ENCODE measurements at regions not wholly inside any gene's neighbourhood (a gene's known extent, or its start where the extent isn't known, plus 50 kb on each side); places are given as distances from the start of the nearest gene placed in this dataset.
A peak's percentile ranks its signal among the peaks of the same experiment; 100 is the strongest.

- H3K4me1 Mint-ChIP-seq (ENCODE audit: low read depth), result peaks cover 21% of the 10 kb centered on the region; the same call in 1 of the 2 replicates
- H3K27ac Mint-ChIP-seq, result no peak overlapping the region
- no peak for TF ChIP-seq CTCF (IDR thresholded peaks at IDR 0.05)
- peaks cover 17% of the 10 kb centered on the region for H3K9me3 Mint-ChIP-seq
- H3K36me3 Mint-ChIP-seq (ENCODE audit: low read depth), result no peaks in the 10 kb centered on the region; the same call in 1 of the 2 replicates
- no peak for DNase-seq
- H3K4me3 Mint-ChIP-seq, result no peak overlapping the region
- peaks cover 13% of the 10 kb centered on the region for H3K27me3 Mint-ChIP-seq (ENCODE audit: insufficient read depth)
Observed at GRCh38 chr14:98906123-98906995, 365.6 kb downstream of the BCL11B start.

- Mint-ChIP-seq H3K9me3 (peaks cover 15% of the 10 kb centered on the region), H3K27ac (no peak overlapping the region), H3K27me3 (ENCODE audit: insufficient read depth) (peaks cover 12% of the 10 kb centered on the region), H3K4me3 (no peak overlapping the region), H3K4me1 (ENCODE audit: low read depth) (peaks cover 21% of the 10 kb centered on the region; the same call in 1 of the 2 replicates), H3K36me3 (ENCODE audit: low read depth) (no peaks in the 10 kb centered on the region)
- no peak for DNase-seq
- TF ChIP-seq CTCF (IDR thresholded peaks at IDR 0.05), result no peak
Observed at GRCh38 chr14:98907271-98907670, 364.7 kb downstream of the BCL11B start.

- no peaks in the 10 kb centered on the region for H3K36me3 Mint-ChIP-seq (ENCODE audit: low read depth)
- no peak for TF ChIP-seq CTCF (IDR thresholded peaks at IDR 0.05)
- no peak for DNase-seq
- H3K4me3 Mint-ChIP-seq, result no peak overlapping the region
- no peak overlapping the region for H3K27ac Mint-ChIP-seq
- peaks cover 7% of the 10 kb centered on the region for H3K27me3 Mint-ChIP-seq (ENCODE audit: insufficient read depth)
- peaks cover 7% of the 10 kb centered on the region; the same call in 1 of the 2 replicates for H3K9me3 Mint-ChIP-seq
- peaks cover 21% of the 10 kb centered on the region; the same call in 1 of the 2 replicates for H3K4me1 Mint-ChIP-seq (ENCODE audit: low read depth)
Observed at GRCh38 chr14:98908050-98908449, 363.9 kb downstream of the BCL11B start.

- H3K4me1 Mint-ChIP-seq (ENCODE audit: low read depth), result peaks cover 21% of the 10 kb centered on the region; the same call in 1 of the 2 replicates
- TF ChIP-seq CTCF (IDR thresholded peaks at IDR 0.05), result no peak
- H3K9me3 Mint-ChIP-seq, result peaks cover 7% of the 10 kb centered on the region
- no peaks in the 10 kb centered on the region for H3K36me3 Mint-ChIP-seq (ENCODE audit: low read depth)
- H3K27ac Mint-ChIP-seq, result no peak overlapping the region
- no peak overlapping the region for H3K4me3 Mint-ChIP-seq
- DNase-seq, result peak; percentile 33
- peaks cover 7% of the 10 kb centered on the region for H3K27me3 Mint-ChIP-seq (ENCODE audit: insufficient read depth)
Observed at GRCh38 chr14:98909251-98909944, 362.6 kb downstream of the BCL11B start.

GRCh38 chr14:98910061-98910460 lies 361.9 kb downstream of the BCL11B start:
- Mint-ChIP-seq H3K27me3 (ENCODE audit: insufficient read depth) (peaks cover 7% of the 10 kb centered on the region), H3K27ac (no peak overlapping the region), H3K9me3 (peaks cover 7% of the 10 kb centered on the region), H3K4me3 (no peak overlapping the region), H3K4me1 (ENCODE audit: low read depth) (peaks cover 21% of the 10 kb centered on the region; the same call in 1 of the 2 replicates), H3K36me3 (ENCODE audit: low read depth) (no peaks in the 10 kb centered on the region)
- TF ChIP-seq CTCF (IDR thresholded peaks at IDR 0.05), result no peak
- no peak for DNase-seq
